Activated CD8-positive, alpha-beta memory T cell treated with anti-CD3 and anti-CD28 coated beads, Interleukin-2, amount 50 U/mL, for 48 hours (primary cell): ENCODE measurements at regions not wholly inside any gene's neighbourhood (a gene's known extent, or its start where the extent isn't known, plus 50 kb on each side); places are given as distances from the start of the nearest gene placed in this dataset.

Experiments
- DNase-seq: peaks from one replicate; pipeline ENCODE4 v3.0.0-alpha.2; 2020

DNA sequence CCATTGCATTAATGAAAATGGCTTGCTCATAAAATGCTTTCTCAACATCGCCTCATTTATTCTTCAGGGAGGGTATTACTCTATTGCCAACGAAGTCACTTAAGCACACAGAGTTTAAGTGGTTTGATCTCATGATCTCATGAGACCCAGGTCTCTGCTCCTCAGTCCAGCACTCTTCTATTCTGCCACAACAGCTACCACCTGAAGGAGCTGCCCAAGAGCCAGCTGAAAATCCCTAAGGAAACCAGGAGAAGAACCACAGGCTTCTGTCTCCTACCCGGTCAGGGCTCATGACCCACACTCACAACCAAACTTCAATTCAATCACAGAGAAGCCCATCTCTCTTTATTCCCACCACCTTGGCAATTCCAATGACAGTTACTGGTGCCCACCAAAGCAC, 85.5 kb upstream of the GPM6B start:
- DNase-seq: no peak

GRCh38 chrX:13901354-13901753, 84.5 kb upstream of the GPM6B start:
- DNase-seq: no peak

GRCh38 chrX:13900351-13900750, 83.5 kb upstream of the GPM6B start:
- DNase-seq: no peak

GRCh38 chrX:13899607-13900006, 82.7 kb upstream of the GPM6B start:
- DNase-seq: no peak

DNA sequence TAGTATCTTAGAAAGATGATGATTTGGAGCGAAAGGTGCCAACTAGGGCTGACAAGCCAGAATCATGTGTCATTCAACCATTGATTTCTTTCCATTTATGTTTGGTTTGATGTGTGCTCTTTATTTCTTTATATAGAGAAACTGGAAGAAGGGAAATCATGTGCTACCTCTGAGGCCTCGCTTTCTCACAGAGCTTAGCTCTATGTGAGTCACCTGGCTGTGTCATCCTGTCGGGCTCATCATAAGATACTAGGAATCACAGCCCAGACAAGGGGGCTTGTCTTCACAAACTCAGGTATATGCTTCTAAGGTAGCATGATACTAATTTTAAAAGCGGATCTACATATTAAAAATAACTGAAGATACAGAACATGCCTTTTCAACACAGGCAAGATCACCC, 81.7 kb upstream of the GPM6B start:
- no peak for DNase-seq

- DNase-seq: no peak
These were observed 81.2 kb upstream of the GPM6B start for GRCh38 chrX:13898083-13898482.

DNA sequence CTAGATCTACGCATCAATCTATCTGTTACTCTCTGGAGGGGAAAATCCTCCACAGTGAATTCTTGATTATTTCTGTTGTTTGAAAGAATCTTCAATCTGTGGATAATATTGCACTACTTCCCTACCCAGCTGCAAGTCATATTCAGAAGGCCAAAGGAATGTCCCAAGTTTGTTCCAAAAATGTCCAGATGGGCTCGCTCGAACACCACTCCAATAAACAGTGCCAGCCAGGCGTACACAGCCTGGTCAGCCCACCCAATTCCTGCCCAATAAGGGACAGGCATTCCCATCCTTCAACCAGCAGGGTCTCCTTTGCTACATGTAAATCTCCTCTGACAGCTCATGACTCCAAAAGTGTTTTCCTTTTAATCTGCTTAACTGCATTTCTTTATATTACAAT, 80.7 kb upstream of the GPM6B start:
- no peak for DNase-seq

DNA sequence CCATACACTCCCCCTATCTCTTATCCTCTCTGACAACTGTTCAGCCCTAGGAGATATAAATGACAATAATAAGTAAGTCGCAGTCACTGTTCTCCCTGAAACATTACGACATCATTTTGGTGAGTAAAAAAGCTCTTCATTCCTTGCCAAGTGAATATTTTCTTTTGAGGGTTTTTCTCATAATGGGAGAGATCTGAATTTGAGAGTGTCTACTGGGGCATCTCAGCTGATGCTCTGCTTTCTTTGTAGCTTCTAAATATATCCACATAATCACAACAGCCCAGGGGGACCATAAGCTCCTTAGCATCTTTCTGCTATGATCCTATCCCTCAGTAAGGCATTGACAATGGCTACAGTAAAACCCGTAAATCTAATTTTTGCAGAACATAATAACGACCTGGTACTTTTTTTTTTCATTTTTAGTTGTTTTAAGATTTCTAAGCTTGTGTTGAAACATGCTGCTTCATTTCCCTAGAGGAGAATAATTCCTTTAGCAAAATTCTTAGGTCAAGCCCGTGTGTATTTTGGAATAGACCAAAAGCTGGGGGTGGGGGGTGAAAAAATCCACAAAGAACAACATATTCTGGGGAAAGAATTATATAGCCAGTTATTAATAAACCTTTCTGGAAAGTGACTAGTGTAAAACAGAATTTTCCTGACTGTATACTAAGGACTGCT, 78.1 kb upstream of the GPM6B start:
- DNase-seq: no peak

DNA sequence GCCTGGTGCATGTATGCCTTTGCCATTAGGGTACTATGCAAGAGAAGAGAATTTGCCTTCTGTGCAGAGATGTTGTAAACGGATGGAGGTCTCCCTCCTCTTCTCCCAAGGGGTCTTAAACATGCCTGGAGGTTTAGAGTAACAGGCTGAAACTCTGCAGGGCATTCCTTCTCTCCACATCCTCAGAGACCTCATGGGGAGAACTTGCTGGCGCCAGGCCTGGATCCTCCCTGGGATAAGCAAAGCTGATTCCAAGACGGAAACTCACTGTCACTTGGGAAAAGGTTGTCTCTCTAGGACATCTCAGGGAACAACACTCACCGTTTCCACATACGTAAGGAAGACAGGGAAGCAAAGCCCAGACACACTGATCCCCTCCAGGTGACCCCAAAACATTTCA, 76.9 kb upstream of the GPM6B start:
- DNase-seq: no peak

DNA sequence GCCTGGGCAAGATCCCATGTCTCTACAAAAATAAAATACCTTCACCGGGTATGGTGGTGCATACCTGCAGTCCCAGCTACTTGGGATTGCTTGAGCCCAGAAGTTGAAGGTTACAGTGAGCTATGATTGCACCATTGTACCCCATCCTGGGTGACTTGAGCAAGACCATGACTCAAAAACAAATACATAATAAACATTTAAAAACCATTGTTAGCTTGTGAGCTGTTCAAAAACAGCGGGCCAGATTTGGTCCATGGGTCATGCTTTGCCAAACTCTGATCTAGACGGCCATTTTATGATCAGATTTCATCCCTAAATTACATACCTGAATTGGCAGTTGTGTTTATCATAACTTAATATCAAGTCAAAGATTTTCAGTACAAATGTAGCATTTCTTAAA, 76.0 kb upstream of the GPM6B start:
- DNase-seq: no peak

- no peak for DNase-seq
These were observed 74.7 kb upstream of the GPM6B start for GRCh38 chrX:13891377-13892140.

GRCh38 chrX:13890806-13891205, 73.9 kb upstream of the GPM6B start:
- DNase-seq: no peak

DNA sequence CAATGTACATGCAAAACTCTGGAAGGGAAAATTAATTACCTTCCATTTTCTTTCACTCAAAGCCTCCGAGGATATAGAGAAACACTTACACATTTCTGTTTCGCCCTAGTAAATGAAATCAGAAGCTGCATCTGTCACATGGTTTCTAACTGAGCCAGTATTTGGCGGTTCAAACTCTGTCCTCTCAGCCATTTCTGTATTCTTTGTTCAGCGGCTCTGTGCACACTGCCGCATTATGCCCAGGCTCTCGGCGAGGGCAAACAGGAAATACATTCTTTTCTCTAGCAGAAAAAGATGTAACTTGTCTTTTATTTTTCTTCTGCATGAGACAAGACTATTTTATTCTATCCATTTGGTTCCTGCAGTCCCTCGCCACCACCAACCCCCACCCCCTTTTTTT, 71.4 kb upstream of the GPM6B start:
- DNase-seq: no peak

DNA sequence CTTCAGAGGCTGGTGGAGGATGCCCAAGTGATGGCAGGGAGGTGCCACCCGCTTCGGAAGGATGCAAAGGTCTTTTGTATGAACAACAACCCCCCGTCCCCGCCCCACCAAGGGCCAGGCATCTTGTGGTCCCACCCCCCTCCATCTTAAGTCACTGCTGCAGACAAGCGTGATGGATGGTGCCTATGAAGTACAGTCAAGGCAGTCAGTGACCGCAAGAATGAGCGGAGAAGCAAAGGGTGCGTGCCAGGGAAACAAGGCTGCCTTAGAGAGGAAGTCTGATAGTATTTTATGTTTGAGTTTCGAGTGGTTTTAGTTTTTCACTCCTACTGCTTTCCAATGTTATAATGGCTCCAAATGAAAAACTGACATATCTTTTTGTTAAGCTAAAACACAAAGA, 68.7 kb upstream of the GPM6B start:
- DNase-seq: no peak

DNA sequence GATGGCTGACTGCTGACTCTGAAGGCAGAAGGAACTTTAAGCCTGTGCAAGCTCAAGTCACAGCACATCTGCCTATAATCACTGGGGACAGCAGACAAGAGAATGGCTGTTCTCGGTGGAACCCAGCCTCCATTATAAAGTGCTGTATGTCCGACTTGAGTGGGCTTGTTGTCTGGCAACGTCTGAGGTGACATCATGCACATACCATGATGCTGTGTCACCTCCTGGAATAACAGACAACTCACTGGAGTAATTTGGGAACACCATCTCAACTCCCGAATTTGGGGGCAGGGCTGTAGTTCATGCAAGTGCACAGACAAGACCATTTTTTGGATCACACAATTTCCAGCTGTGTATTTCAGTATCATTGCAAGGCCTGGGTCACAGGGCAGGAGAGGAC, 59.8 kb upstream of the GPM6B start:
- no peak for DNase-seq

- no peak for DNase-seq
These were observed 58.7 kb upstream of the GPM6B start for GRCh38 chrX:13875572-13875971.

DNA sequence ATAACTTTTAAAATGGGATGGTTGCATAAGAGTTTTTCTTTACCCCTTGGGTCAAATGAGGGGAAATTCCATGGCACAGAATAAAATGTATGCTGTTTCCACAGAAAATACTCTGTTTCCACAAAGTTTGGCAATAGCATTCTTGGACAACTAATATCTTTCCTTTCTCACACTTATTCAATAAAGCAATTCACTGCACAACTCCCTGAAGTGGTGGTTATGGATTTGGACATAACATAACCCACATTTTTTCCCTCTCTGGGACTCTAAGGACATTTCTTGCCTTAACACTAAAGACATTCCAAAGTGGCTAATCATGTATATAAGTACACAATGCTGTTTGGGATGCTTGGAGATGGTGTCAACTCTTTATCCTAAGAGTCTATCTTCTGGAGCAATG, 51.7 kb upstream of the GPM6B start:
- no peak for DNase-seq
